ENCODE measurements at regions not wholly inside any gene's neighbourhood (a gene's known extent, or its start where the extent isn't known, plus 50 kb on each side); places are given as distances from the start of the nearest gene placed in this dataset.

- TF ChIP-seq ATF2 (IDR thresholded peaks at IDR 0.05; ENCODE audit: low read length) (no peak), HDAC6 (IDR thresholded peaks at IDR 0.05; ENCODE audit: low read depth, low read length) (no peak), CEBPB (IDR thresholded peaks at IDR 0.05; ENCODE audit: low read depth, low read length) (no peak), RNF2 (IDR thresholded peaks at IDR 0.05; ENCODE audit: borderline replicate concordance, low read depth, low read length, missing control alignments, poor library complexity, severe bottlenecking) (no peak), E2F6 (IDR thresholded peaks at IDR 0.05) (no peak), KDM5A (IDR thresholded peaks at IDR 0.05; ENCODE audit: low read length) (no peak)
Observed at GRCh38 chr3:193846569-193846968, 253.6 kb downstream of the OPA1 start (continued).

Measured in H1 (cell line).